Epithelial cell of esophagus (primary cell): ENCODE measurements at regions not wholly inside any gene's neighbourhood (a gene's known extent, or its start where the extent isn't known, plus 50 kb on each side); places are given as distances from the start of the nearest gene placed in this dataset.
A peak's percentile ranks its signal among the peaks of the same experiment; 100 is the strongest.

Experiments used
- DNase-seq: peaks from one replicate; pipeline ENCODE4 v3.0.0; 2010; ENCODE audit warnings: low read depth
- H3K4me3 ChIP-seq: 2 replicates; pipeline ENCODE4 v1.5.1; 2011; ENCODE audit warnings: mild to moderate bottlenecking, low read length, control low read depth
- CTCF ChIP-seq: IDR thresholded peaks from 2 replicates; pipeline ENCODE4 v1.5.1; 2011; ENCODE audit warnings: low read depth, mild to moderate bottlenecking, low read length, control low read depth, inconsistent platforms; ENCODE audit not compliant: insufficient read depth; ENCODE audit errors: missing control alignments

- no peak overlapping the region for H3K4me3 ChIP-seq
- TF ChIP-seq CTCF, result no peak
- no peak for DNase-seq
Observed at GRCh38 chr4:42330002-42330592, 67.2 kb upstream of the SHISA3 start.

- no peak for TF ChIP-seq CTCF
- H3K4me3 ChIP-seq, result no peak overlapping the region
Observed at GRCh38 chr4:42331040-42331439, 66.2 kb upstream of the SHISA3 start.

GRCh38 chr4:42331914-42332368, 65.3 kb upstream of the SHISA3 start:
- TF ChIP-seq CTCF, result no peak
- H3K4me3 ChIP-seq, result no peak overlapping the region
- DNase-seq, result peak; percentile 21

More at GRCh38 chr4:42331040-42331439, 66.2 kb upstream of the SHISA3 start:
- no peak for DNase-seq

GRCh38 chr4:42339935-42340406, 57.3 kb upstream of the SHISA3 start:
- no peak for DNase-seq
- no peak overlapping the region for H3K4me3 ChIP-seq
- no peak for TF ChIP-seq CTCF

GRCh38 chr4:42341518-42342026, 55.7 kb upstream of the SHISA3 start:
- DNase-seq, result no peak
- H3K4me3 ChIP-seq, result no peak overlapping the region
- TF ChIP-seq CTCF, result no peak

GRCh38 chr4:42342459-42342858, 54.8 kb upstream of the SHISA3 start:
- TF ChIP-seq CTCF, result no peak
- H3K4me3 ChIP-seq, result no peak overlapping the region
- no peak for DNase-seq

- H3K4me3 ChIP-seq, result no peak overlapping the region
- DNase-seq, result no peak
- no peak for TF ChIP-seq CTCF
Observed at GRCh38 chr4:42344309-42344708, 53.0 kb upstream of the SHISA3 start.
